GM12878 (cell line): ENCODE measurements at regions not wholly inside any gene's neighbourhood (a gene's known extent, or its start where the extent isn't known, plus 50 kb on each side); places are given as distances from the start of the nearest gene placed in this dataset.

ENCODE experiments used
- CREM ChIP-seq: IDR thresholded peaks from 2 replicates; pipeline ENCODE4 v1.6.1; 2014; ENCODE audit warnings: antibody characterized with exemption, low read depth
- EP300 ChIP-seq, 2 experiments: fragments of 150-350 bp in 1 of 2; IDR thresholded peaks; 2 replicates each; pipeline ENCODE4 v1.6.1; 2011 to 2012; ENCODE audit warnings: low read depth in 2 of 2, low read length in 2 of 2, borderline replicate concordance in 1 of 2, improper control_type of control experiment in 1 of 2, inconsistent platforms in 1 of 2; ENCODE audit not compliant: control insufficient read depth in 1 of 2
- NFXL1 ChIP-seq: fragments of 450-650 bp; IDR thresholded peaks from 2 replicates; pipeline ENCODE4 v1.6.1; 2017; ENCODE audit warnings: antibody characterized with exemption, mild to moderate bottlenecking, borderline replicate concordance
- RAD51 ChIP-seq: fragments of 450-650 bp; IDR thresholded peaks from 2 replicates; pipeline ENCODE4 v1.6.1; 2016; ENCODE audit warnings: moderate library complexity, mild to moderate bottlenecking, inconsistent platforms
- SMAD1 ChIP-seq: fragments of 450-650 bp; IDR thresholded peaks from 2 replicates; pipeline ENCODE4 v1.6.1; 2018; ENCODE audit warnings: mild to moderate bottlenecking, low read depth; ENCODE audit not compliant: partially characterized antibody

DNA sequence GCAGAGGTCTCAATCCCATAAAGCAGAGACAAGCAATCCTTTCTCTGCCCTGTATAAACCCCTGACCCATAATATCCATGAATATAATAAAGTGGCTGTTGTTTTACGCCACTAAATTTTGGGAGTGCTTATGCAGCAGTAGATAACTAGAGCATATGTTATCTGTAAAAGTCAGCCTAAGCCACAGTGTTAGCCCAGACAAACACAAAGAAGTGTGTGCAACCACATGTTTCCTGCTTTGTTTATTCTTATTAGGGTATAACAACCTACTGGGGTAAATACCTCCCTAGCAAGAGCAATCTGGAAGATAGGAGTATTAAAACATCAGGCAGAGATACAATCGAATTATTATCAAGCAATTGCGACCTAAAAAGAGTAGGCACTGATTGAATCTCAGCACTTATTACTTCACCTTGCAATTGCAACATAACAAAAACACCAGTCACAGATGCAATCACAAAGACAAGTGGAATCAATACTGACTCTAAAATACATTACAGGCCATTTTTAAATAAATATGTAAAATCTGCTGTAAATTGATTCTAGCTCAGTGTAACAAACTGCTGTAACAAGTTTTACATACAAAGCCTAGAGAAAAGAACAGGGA lies 94.6 kb upstream of the UBE2E2 start:
- TF ChIP-seq RAD51, result no peak
- TF ChIP-seq SMAD1, result no peak
- TF ChIP-seq CREM, result no peak
- TF ChIP-seq NFXL1, result no peak
- TF ChIP-seq EP300 (IDR thresholded peaks at IDR 0.05; ENCODE audit: borderline replicate concordance in 1 of 2, control insufficient read depth in 1 of 2, low read depth in 2 of 2, low read length in 2 of 2), result no peak
